A673 (cell line): ENCODE measurements at regions not wholly inside any gene's neighbourhood (a gene's known extent, or its start where the extent isn't known, plus 50 kb on each side); places are given as distances from the start of the nearest gene placed in this dataset.

Experiments used
- BruUV-seq: library from RNA; stranded (reverse); fragments of 400-500 nt; replicated peaks from 2 replicates; lab custom pipeline; 2021; lab: Mats Ljungman, UMichigan
- CTCF ChIA-PET: fragments of 300-600 bp; sonication (Branson Sonifier 250); formaldehyde crosslinking; loops from one replicate; lab custom pipeline; 2022; ENCODE audit warnings: antibody characterized with exemption; lab: Charles Lee
- POLR2A ChIA-PET: fragments of 300-600 bp; sonication (Branson Sonifier 250); formaldehyde crosslinking; loops from one replicate; lab custom pipeline; 2022; ENCODE audit warnings: antibody characterized with exemption; ENCODE audit not compliant: low non-redundant PET; lab: Charles Lee
- DNase-seq: peaks from one replicate; pipeline ENCODE4 v3.0.0-alpha.2; 2015; ENCODE audit warnings: low spot score
- H3K27ac ChIP-seq: fragments of 200-600 bp; sonication (generic); 2 replicates; pipeline ENCODE4 v1.5.1; 2016; ENCODE audit warnings: mixed run types, low read depth, mild to moderate bottlenecking, mixed read lengths, antibody characterized with exemption, low read length; ENCODE audit not compliant: poor library complexity, severe bottlenecking
- H3K27me3 ChIP-seq: fragments of 200-600 bp; sonication (generic); replicated peaks from 2 replicates; pipeline ENCODE4 v1.6.1; 2017; ENCODE audit warnings: mixed run types, low read depth, mild to moderate bottlenecking, mixed read lengths, antibody characterized with exemption, low read length; ENCODE audit not compliant: insufficient read depth, poor library complexity
- H3K36me3 ChIP-seq: fragments of 200-600 bp; sonication (generic); 2 replicates; pipeline ENCODE4 v1.6.1; 2016; ENCODE audit warnings: mixed run types, mild to moderate bottlenecking, mixed read lengths, antibody characterized with exemption, low read length; ENCODE audit not compliant: insufficient read depth, poor library complexity, severe bottlenecking
- H3K4me1 ChIP-seq: fragments of 200-600 bp; sonication (generic); 2 replicates; pipeline ENCODE4 v1.6.1; 2017; ENCODE audit warnings: mixed run types, mild to moderate bottlenecking, mixed read lengths, antibody characterized with exemption, low read length; ENCODE audit not compliant: insufficient read depth, poor library complexity, severe bottlenecking
- H3K4me3 ChIP-seq: fragments of 200-600 bp; sonication (generic); 2 replicates; pipeline ENCODE4 v1.5.1; 2016; ENCODE audit warnings: low read depth, mixed run types, mild to moderate bottlenecking, mixed read lengths, low read length; ENCODE audit not compliant: poor library complexity, severe bottlenecking
- H3K9me3 ChIP-seq: fragments of 200-600 bp; sonication (generic); 2 replicates; pipeline ENCODE4 v1.6.1; 2016; ENCODE audit warnings: mixed run types, low read depth, mild to moderate bottlenecking, mixed read lengths, antibody characterized with exemption, low read length; ENCODE audit not compliant: poor library complexity, severe bottlenecking
- EZH2 ChIP-seq: fragments of 200-600 bp; sonication (generic); IDR thresholded peaks from 2 replicates; pipeline ENCODE4 v1.6.1; 2017; ENCODE audit warnings: borderline replicate concordance, low read depth, mild to moderate bottlenecking, mixed read lengths, antibody characterized with exemption, low read length; ENCODE audit not compliant: poor library complexity, severe bottlenecking
- intact Hi-C: fragments of 100-400 bp; cut with micrococcal nuclease; formaldehyde crosslinking; loops from one replicate; pipeline ENCODE4 v1.10.0; 2022; ENCODE audit not compliant: unreplicated experiment
- TF ChIP-seq, protein P1 (sequence below): fragments of 300-800, 200-600 bp; sonication (generic); conservative IDR thresholded peaks from 2 replicates; pipeline ENCODE4 v1.5.1; 2017; ENCODE audit warnings: low read depth, mild to moderate bottlenecking, antibody characterized with exemption, low read length, moderate library complexity, mixed read lengths

DNA sequence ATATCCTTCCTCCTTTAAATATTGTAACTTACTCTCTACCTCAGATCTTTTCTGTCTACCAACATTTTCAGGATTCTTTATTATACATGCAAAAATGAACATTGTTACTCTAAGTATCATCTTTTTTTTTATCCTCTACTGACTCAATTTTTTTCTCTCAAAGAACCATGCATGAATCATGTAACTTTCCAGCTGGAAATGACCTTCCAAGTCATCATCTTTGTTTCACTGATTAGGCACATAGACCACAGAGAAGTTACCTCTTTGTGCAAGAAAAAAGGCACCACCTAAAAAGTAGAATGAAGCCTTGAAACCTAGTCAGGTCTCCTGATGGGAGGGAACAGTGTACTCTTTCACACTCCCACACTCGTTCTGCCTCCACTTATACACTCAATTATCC is 234.9 kb downstream of the HGF start:
- no peaks in the 10 kb centered on the region for H3K9me3 ChIP-seq
- H3K4me3 ChIP-seq: no peak overlapping the region
- no peaks in the 10 kb centered on the region for H3K4me1 ChIP-seq
- H3K36me3 ChIP-seq: no peaks in the 10 kb centered on the region
- no peaks in the 10 kb centered on the region for H3K27me3 ChIP-seq
- TF ChIP-seq, protein P1, sequence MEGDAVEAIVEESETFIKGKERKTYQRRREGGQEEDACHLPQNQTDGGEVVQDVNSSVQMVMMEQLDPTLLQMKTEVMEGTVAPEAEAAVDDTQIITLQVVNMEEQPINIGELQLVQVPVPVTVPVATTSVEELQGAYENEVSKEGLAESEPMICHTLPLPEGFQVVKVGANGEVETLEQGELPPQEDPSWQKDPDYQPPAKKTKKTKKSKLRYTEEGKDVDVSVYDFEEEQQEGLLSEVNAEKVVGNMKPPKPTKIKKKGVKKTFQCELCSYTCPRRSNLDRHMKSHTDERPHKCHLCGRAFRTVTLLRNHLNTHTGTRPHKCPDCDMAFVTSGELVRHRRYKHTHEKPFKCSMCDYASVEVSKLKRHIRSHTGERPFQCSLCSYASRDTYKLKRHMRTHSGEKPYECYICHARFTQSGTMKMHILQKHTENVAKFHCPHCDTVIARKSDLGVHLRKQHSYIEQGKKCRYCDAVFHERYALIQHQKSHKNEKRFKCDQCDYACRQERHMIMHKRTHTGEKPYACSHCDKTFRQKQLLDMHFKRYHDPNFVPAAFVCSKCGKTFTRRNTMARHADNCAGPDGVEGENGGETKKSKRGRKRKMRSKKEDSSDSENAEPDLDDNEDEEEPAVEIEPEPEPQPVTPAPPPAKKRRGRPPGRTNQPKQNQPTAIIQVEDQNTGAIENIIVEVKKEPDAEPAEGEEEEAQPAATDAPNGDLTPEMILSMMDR: no peak
- TF ChIP-seq EZH2: no peak
- intact Hi-C loops: no loop called here
- H3K27ac ChIP-seq: no peak overlapping the region
- CTCF ChIA-PET: no interaction called here
- DNase-seq: no peak
- no TSS peak for BruUV-seq
- POLR2A ChIA-PET: no interaction called here

DNA sequence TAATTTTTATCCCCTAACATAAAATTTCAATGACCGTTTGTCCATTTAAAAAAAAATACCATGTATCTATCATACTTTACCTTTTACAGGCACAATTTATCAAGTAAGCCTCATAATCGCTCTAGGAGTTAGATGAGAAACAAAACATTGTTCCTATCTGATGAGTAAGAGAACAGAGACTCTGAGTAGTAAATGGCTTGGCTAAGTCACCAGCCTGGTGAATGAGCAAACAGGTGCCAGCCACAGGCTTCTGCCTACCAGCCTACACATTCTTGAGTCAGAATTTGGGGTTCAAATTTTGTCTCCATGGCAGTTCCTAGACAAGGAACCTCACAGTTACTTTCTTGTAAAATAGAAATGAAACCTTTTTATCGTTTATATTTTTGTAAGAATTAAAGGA is 235.4 kb downstream of the HGF start:
- Histone ChIP-seq H3K4me3 (no peak overlapping the region), H3K36me3 (no peaks in the 10 kb centered on the region), H3K27me3 (no peaks in the 10 kb centered on the region), H3K9me3 (no peaks in the 10 kb centered on the region), H3K4me1 (no peaks in the 10 kb centered on the region), H3K27ac (no peak overlapping the region)
- no peak for TF ChIP-seq EZH2
- TF ChIP-seq, protein P1: no peak
- ChIA-PET POLR2A (no interaction called here), CTCF (no interaction called here)
- intact Hi-C loops: no loop called here
- no peak for DNase-seq
- BruUV-seq: no TSS peak

DNA sequence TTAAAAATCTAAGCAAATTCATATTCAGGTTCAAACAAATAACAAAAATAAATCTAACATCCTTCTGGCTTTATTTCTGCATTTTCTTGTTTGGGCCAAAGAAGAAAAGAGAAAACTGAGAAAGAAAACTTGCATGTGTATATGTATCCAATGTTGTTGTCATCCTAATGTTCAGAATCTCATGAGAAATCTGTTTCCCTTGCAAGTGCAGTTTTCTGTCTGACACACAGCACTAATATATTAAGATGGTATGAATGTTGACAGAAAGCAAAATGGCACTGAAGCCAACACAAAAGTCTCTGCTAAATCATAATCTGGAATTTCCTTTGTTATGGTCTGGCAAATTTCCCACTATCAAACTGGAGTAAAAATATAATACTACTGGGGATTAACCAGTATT is 235.9 kb downstream of the HGF start:
- no peak overlapping the region for H3K27ac ChIP-seq
- intact Hi-C loops: no loop called here
- CTCF ChIA-PET: no interaction called here
- no peaks in the 10 kb centered on the region for H3K4me1 ChIP-seq
- no peaks in the 10 kb centered on the region for H3K36me3 ChIP-seq
- no peak overlapping the region for H3K4me3 ChIP-seq
- no TSS peak for BruUV-seq
- POLR2A ChIA-PET: no interaction called here
- no peaks in the 10 kb centered on the region for H3K27me3 ChIP-seq
- H3K9me3 ChIP-seq: no peaks in the 10 kb centered on the region
- TF ChIP-seq, protein P1: no peak
- no peak for DNase-seq
